GM12878 (cell line): ENCODE measurements at regions not wholly inside any gene's neighbourhood (a gene's known extent, or its start where the extent isn't known, plus 50 kb on each side); places are given as distances from the start of the nearest gene placed in this dataset.

Source experiments
- ATAC-seq: fragments of 200-7000 bp; cut with Tn5 transposase; 3 replicates; pipeline ENCODE4 v1.9.1; 2020; ENCODE audit warnings: mild to moderate bottlenecking, moderate library complexity
- BruUV-seq: library from RNA; stranded (reverse); fragments of 400-500 nt; replicated peaks from 2 replicates; lab custom pipeline; 2021; lab: Mats Ljungman, UMichigan
- CTCF ChIA-PET: fragments of 300-600 bp; sonication (Branson Sonifier 250); formaldehyde crosslinking; extraction: SDS; loops from one replicate; lab custom pipeline; 2021; ENCODE audit warnings: inconsistent platforms; lab: Yijun Ruan, JAX
- POLR2A ChIA-PET: fragments of 350-600 bp; formaldehyde crosslinking; extraction: SDS; loops from one replicate; lab custom pipeline; 2021; ENCODE audit warnings: inconsistent platforms; lab: Charles Lee
- RAD21 ChIA-PET: fragments of 300-600 bp; sonication (Branson Sonifier 250); formaldehyde crosslinking; loops from one replicate; lab custom pipeline; 2023; ENCODE audit warnings: antibody characterized with exemption; ENCODE audit not compliant: unreplicated experiment; lab: Charles Lee
- SMC1A ChIA-PET: fragments of 300-600 bp; sonication (Branson Sonifier 250); formaldehyde crosslinking; loops from one replicate; lab custom pipeline; 2023; ENCODE audit not compliant: unreplicated experiment, uncharacterized antibody; lab: Charles Lee
- DNase-seq: peaks from one replicate; pipeline ENCODE4 v3.0.0-alpha.2; 2011; ENCODE audit warnings: low read depth, low spot score
- FAIRE-seq: peaks from 3 replicates; lab custom pipeline; 2011; peaks lifted over from hg19 to GRCh38; lab: Jason Lieb, UNC
- H2AFZ ChIP-seq: 2 replicates; pipeline ENCODE4 v1.6.0; 2011; ENCODE audit warnings: low read depth, low read length, control low read depth; ENCODE audit not compliant: control insufficient read depth
- H3K27ac ChIP-seq: 2 replicates; pipeline ENCODE4 v1.5.1; 2011; ENCODE audit warnings: control low read depth; ENCODE audit not compliant: control insufficient read depth, insufficient read depth
- H3K27me3 ChIP-seq, 2 experiments: replicated peaks in 1 of 2; 2 replicates each; pipeline versions ENCODE4 v1.6.0 to v1.6.1; 2011; ENCODE audit warnings: low read length in 1 of 2; ENCODE audit not compliant: control insufficient read depth in 2 of 2, insufficient read depth in 2 of 2
- H3K36me3 ChIP-seq, 2 experiments: 2 replicates each; pipeline ENCODE4 v1.5.1; 2011; ENCODE audit warnings: low read length in 1 of 2; ENCODE audit not compliant: control insufficient read depth in 2 of 2, insufficient read depth in 2 of 2
- H3K4me1 ChIP-seq: 2 replicates; pipeline ENCODE4 v1.6.1; 2011; ENCODE audit warnings: mild to moderate bottlenecking, low read length, moderate library complexity, mixed read lengths; ENCODE audit not compliant: control insufficient read depth, insufficient read depth
- H3K4me2 ChIP-seq: 2 replicates; pipeline ENCODE4 v1.6.0; 2011; ENCODE audit warnings: control low read depth; ENCODE audit not compliant: control insufficient read depth, insufficient read depth
- H3K4me3 ChIP-seq: fragments of 200-600 bp; sonication (generic); 2 replicates; pipeline ENCODE4 v1.5.1; 2016
- H3K79me2 ChIP-seq: 2 replicates; pipeline ENCODE4 v1.6.0; 2011; ENCODE audit warnings: low read length; ENCODE audit not compliant: control insufficient read depth, insufficient read depth
- H3K9ac ChIP-seq: 2 replicates; pipeline ENCODE4 v1.8.0; 2011; ENCODE audit warnings: low read length, control low read depth, mixed read lengths; ENCODE audit not compliant: control insufficient read depth, insufficient read depth
- H3K9me3 ChIP-seq: replicated peaks from 3 replicates; pipeline ENCODE4 v1.5.1; 2011; ENCODE audit warnings: mild to moderate bottlenecking, low read length; ENCODE audit not compliant: control insufficient read depth, insufficient read depth
- H4K20me1 ChIP-seq: 2 replicates; pipeline ENCODE4 v1.6.0; 2011; ENCODE audit not compliant: control insufficient read depth, insufficient read depth
- CBFB ChIP-seq: IDR thresholded peaks from 2 replicates; pipeline ENCODE4 v1.6.1; 2016; ENCODE audit warnings: antibody characterized with exemption, low read depth
- CEBPB ChIP-seq, 2 experiments: fragments of 150-350 bp in 1 of 2; IDR thresholded peaks; 2 replicates each; pipeline ENCODE4 v1.6.1; 2012 to 2014; ENCODE audit warnings: low read depth in 2 of 2, low read length in 2 of 2, borderline replicate concordance in 1 of 2, inconsistent platforms in 1 of 2
- NFIC ChIP-seq: IDR thresholded peaks from 2 replicates; pipeline ENCODE4 v1.6.1; 2012; ENCODE audit warnings: low read depth, mild to moderate bottlenecking, inconsistent platforms, low read length, moderate library complexity
- PML ChIP-seq: IDR thresholded peaks from 2 replicates; pipeline ENCODE4 v1.6.1; 2012; ENCODE audit warnings: low read length, inconsistent platforms
- RAD21 ChIP-seq: IDR thresholded peaks from 2 replicates; pipeline ENCODE4 v1.6.1; 2011; ENCODE audit warnings: mild to moderate bottlenecking, low read depth, low read length, moderate library complexity; ENCODE audit not compliant: insufficient read depth
- SP1 ChIP-seq: IDR thresholded peaks from one replicate; pipeline ENCODE4 v1.6.1; 2011; ENCODE audit warnings: low read depth, low read length
- SUPT20H ChIP-seq: IDR thresholded peaks from 2 replicates; pipeline ENCODE4 v1.6.1; 2011; ENCODE audit warnings: low read depth, mild to moderate bottlenecking, low read length, moderate library complexity, borderline replicate concordance; ENCODE audit not compliant: control insufficient read depth
- TCF7 ChIP-seq: IDR thresholded peaks from 2 replicates; pipeline ENCODE4 v1.6.1; 2014; ENCODE audit warnings: antibody characterized with exemption, borderline replicate concordance
- ZBED1 ChIP-seq: IDR thresholded peaks from 2 replicates; pipeline ENCODE4 v1.6.1; 2016; ENCODE audit warnings: borderline replicate concordance
- WGBS: methylation state at CpG from one replicate; pipeline ENCODE4 v1.1.6; 2016; ENCODE audit warnings: low lambda C conversion rate; ENCODE audit not compliant: insufficient replicate concordance, insufficient coverage; ENCODE audit errors: missing lambda C conversion rate; 5-methylcytosine and 5-hydroxymethylcytosine counted together
- in situ Hi-C: fragments of 300-500 bp; cut with MboI; formaldehyde crosslinking; loops from 9 replicates; pipeline ENCODE4 v1.14.3; 2018; ENCODE audit warnings: mixed read lengths
- intact Hi-C: fragments of 100-400 bp; cut with micrococcal nuclease; formaldehyde crosslinking; loops from one replicate; pipeline ENCODE4 v1.14.2; 2022; ENCODE audit not compliant: unreplicated experiment
- TF ChIP-seq, protein P1 (sequence below): fragments of 450-650 bp; IDR thresholded peaks from 2 replicates; pipeline ENCODE4 v1.6.1; 2017; ENCODE audit warnings: mild to moderate bottlenecking, moderate library complexity
- TF ChIP-seq, protein P2 (sequence below): fragments of 450-650 bp; IDR thresholded peaks from 2 replicates; pipeline ENCODE4 v1.6.1; 2014; ENCODE audit warnings: mild to moderate bottlenecking
- TF ChIP-seq, protein P3 (sequence below): fragments of 450-650 bp; IDR thresholded peaks from 2 replicates; pipeline ENCODE4 v1.6.1; 2018; ENCODE audit warnings: mild to moderate bottlenecking, low read depth, moderate library complexity; ENCODE audit not compliant: partially characterized antibody
- TF ChIP-seq, protein P4 (sequence below): IDR thresholded peaks from 2 replicates; pipeline ENCODE4 v1.6.1; 2011; ENCODE audit warnings: mild to moderate bottlenecking, low read depth, low read length, moderate library complexity; ENCODE audit not compliant: insufficient replicate concordance

GRCh38 chr13:50244713-50245574, 229.7 kb downstream of the KCNRG start:
- in situ Hi-C loops, result no loop called here
- H3K36me3 ChIP-seq, result no peaks in the 10 kb centered on the region
- RAD21 ChIA-PET, result no interaction called here
- H3K9ac ChIP-seq, result no peak overlapping the region
- SMC1A ChIA-PET, result no interaction called here
- WGBS, result 22% methylated on average over 7 of the region's 7 CpGs
- CTCF ChIA-PET, result no interaction called here
- H3K79me2 ChIP-seq, result no peaks in the 10 kb centered on the region
- H3K4me2 ChIP-seq, result peak overlapping the region; percentile 44; the same call in 1 of the 2 replicates
- POLR2A ChIA-PET, result no interaction called here
- no peaks in the 10 kb centered on the region for H4K20me1 ChIP-seq
- peaks cover 2% of the 10 kb centered on the region; the same call in 1 of the 3 replicates for H3K9me3 ChIP-seq
- FAIRE-seq, result peak; percentile 81
- H2AFZ ChIP-seq, result no peak overlapping the region
- BruUV-seq, result no TSS peak
- peaks cover 9% of the 10 kb centered on the region for H3K4me1 ChIP-seq
- H3K4me3 ChIP-seq, result no peak overlapping the region
- ATAC-seq, result peak; percentile 95
- peak; percentile 65 for DNase-seq
- no peaks in the 10 kb centered on the region for H3K27me3 ChIP-seq
- H3K27ac ChIP-seq, result no peak overlapping the region
- intact Hi-C loops, result loop anchor here (2.0 kb wide), 1 partner anchor 122 kb away; no protein-coding TSS in a partner anchor
- TF ChIP-seq SP1 (peak; percentile 50), CBFB (peak; percentile 81), RAD21 (peak; percentile 5; the same call in 1 of the 2 replicates), NFIC (peak; percentile 97), SUPT20H (no peak), TCF7 (peak; percentile 70; the same call in 1 of the 2 replicates), PML (peak; percentile 91), CEBPB (IDR thresholded peaks at IDR 0.05; ENCODE audit: borderline replicate concordance in 1 of 2, low read depth in 2 of 2, low read length in 2 of 2) (peak in 1 of 2 experiments; percentile 89; a peak in 1 of 4 replicates), ZBED1 (peak; percentile 97; the same call in 1 of the 2 replicates)
- TF ChIP-seq, protein P1, sequence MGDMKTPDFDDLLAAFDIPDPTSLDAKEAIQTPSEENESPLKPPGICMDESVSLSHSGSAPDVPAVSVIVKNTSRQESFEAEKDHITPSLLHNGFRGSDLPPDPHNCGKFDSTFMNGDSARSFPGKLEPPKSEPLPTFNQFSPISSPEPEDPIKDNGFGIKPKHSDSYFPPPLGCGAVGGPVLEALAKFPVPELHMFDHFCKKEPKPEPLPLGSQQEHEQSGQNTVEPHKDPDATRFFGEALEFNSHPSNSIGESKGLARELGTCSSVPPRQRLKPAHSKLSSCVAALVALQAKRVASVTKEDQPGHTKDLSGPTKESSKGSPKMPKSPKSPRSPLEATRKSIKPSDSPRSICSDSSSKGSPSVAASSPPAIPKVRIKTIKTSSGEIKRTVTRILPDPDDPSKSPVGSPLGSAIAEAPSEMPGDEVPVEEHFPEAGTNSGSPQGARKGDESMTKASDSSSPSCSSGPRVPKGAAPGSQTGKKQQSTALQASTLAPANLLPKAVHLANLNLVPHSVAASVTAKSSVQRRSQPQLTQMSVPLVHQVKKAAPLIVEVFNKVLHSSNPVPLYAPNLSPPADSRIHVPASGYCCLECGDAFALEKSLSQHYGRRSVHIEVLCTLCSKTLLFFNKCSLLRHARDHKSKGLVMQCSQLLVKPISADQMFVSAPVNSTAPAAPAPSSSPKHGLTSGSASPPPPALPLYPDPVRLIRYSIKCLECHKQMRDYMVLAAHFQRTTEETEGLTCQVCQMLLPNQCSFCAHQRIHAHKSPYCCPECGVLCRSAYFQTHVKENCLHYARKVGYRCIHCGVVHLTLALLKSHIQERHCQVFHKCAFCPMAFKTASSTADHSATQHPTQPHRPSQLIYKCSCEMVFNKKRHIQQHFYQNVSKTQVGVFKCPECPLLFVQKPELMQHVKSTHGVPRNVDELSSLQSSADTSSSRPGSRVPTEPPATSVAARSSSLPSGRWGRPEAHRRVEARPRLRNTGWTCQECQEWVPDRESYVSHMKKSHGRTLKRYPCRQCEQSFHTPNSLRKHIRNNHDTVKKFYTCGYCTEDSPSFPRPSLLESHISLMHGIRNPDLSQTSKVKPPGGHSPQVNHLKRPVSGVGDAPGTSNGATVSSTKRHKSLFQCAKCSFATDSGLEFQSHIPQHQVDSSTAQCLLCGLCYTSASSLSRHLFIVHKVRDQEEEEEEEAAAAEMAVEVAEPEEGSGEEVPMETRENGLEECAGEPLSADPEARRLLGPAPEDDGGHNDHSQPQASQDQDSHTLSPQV, result no peak
- TF ChIP-seq, protein P2, sequence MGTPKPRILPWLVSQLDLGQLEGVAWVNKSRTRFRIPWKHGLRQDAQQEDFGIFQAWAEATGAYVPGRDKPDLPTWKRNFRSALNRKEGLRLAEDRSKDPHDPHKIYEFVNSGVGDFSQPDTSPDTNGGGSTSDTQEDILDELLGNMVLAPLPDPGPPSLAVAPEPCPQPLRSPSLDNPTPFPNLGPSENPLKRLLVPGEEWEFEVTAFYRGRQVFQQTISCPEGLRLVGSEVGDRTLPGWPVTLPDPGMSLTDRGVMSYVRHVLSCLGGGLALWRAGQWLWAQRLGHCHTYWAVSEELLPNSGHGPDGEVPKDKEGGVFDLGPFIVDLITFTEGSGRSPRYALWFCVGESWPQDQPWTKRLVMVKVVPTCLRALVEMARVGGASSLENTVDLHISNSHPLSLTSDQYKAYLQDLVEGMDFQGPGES, result no peak
- TF ChIP-seq, protein P3, sequence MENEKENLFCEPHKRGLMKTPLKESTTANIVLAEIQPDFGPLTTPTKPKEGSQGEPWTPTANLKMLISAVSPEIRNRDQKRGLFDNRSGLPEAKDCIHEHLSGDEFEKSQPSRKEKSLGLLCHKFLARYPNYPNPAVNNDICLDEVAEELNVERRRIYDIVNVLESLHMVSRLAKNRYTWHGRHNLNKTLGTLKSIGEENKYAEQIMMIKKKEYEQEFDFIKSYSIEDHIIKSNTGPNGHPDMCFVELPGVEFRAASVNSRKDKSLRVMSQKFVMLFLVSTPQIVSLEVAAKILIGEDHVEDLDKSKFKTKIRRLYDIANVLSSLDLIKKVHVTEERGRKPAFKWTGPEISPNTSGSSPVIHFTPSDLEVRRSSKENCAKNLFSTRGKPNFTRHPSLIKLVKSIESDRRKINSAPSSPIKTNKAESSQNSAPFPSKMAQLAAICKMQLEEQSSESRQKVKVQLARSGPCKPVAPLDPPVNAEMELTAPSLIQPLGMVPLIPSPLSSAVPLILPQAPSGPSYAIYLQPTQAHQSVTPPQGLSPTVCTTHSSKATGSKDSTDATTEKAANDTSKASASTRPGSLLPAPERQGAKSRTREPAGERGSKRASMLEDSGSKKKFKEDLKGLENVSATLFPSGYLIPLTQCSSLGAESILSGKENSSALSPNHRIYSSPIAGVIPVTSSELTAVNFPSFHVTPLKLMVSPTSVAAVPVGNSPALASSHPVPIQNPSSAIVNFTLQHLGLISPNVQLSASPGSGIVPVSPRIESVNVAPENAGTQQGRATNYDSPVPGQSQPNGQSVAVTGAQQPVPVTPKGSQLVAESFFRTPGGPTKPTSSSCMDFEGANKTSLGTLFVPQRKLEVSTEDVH, result no peak
- TF ChIP-seq, protein P4, sequence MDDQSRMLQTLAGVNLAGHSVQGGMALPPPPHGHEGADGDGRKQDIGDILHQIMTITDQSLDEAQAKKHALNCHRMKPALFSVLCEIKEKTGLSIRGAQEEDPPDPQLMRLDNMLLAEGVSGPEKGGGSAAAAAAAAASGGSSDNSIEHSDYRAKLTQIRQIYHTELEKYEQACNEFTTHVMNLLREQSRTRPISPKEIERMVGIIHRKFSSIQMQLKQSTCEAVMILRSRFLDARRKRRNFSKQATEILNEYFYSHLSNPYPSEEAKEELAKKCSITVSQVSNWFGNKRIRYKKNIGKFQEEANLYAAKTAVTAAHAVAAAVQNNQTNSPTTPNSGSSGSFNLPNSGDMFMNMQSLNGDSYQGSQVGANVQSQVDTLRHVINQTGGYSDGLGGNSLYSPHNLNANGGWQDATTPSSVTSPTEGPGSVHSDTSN, result peak; percentile 25
